RWPE2 (cell line): ENCODE measurements at regions not wholly inside any gene's neighbourhood (a gene's known extent, or its start where the extent isn't known, plus 50 kb on each side); places are given as distances from the start of the nearest gene placed in this dataset.

Source experiments
- ATAC-seq: fragments of 200-7000 bp; cut with Tn5 transposase; 3 replicates; pipeline ENCODE4 v1.9.1; 2021; ENCODE audit warnings: low read depth
- DNase-seq: peaks from one replicate; pipeline ENCODE4 v3.0.0-alpha.2; 2020; ENCODE audit warnings: low spot score
- H3K27ac ChIP-seq: fragments of 450-650 bp; 2 replicates; pipeline ENCODE4 v1.5.1; 2017; ENCODE audit warnings: mild to moderate bottlenecking; ENCODE audit not compliant: poor library complexity, severe bottlenecking
- H3K27me3 ChIP-seq: fragments of 250-450 bp; sonication (Bioruptor Pico); 2 replicates; pipeline ENCODE4 v1.5.1; 2021; ENCODE audit warnings: mild to moderate bottlenecking, moderate library complexity; ENCODE audit not compliant: insufficient read depth, poor library complexity, severe bottlenecking
- H3K36me3 ChIP-seq: fragments of 250-450 bp; sonication (Bioruptor Pico); 2 replicates; pipeline ENCODE4 v1.5.1; 2020; ENCODE audit warnings: low read depth, mild to moderate bottlenecking, moderate library complexity
- H3K4me1 ChIP-seq: fragments of 250-450 bp; sonication (Bioruptor Pico); 2 replicates; pipeline ENCODE4 v1.5.1; 2021; ENCODE audit warnings: mild to moderate bottlenecking, moderate library complexity; ENCODE audit not compliant: insufficient read depth, poor library complexity, severe bottlenecking
- H3K4me3 ChIP-seq: fragments of 250-450 bp; sonication (Bioruptor Pico); 2 replicates; pipeline ENCODE4 v1.5.1; 2021; ENCODE audit warnings: mild to moderate bottlenecking, moderate library complexity; ENCODE audit not compliant: severe bottlenecking
- H3K9me3 ChIP-seq: fragments of 250-450 bp; sonication (Bioruptor Pico); 2 replicates; pipeline ENCODE4 v1.5.1; 2021; ENCODE audit warnings: mild to moderate bottlenecking, moderate library complexity; ENCODE audit not compliant: severe bottlenecking
- CTCF ChIP-seq: fragments of 450-650 bp; IDR thresholded peaks from one replicate; pipeline ENCODE4 v1.5.1; 2017; ENCODE audit warnings: mild to moderate bottlenecking, moderate library complexity; ENCODE audit not compliant: poor library complexity, severe bottlenecking

- H3K4me3 ChIP-seq: no peak overlapping the region
- no peaks in the 10 kb centered on the region for H3K9me3 ChIP-seq
- H3K4me1 ChIP-seq: no peaks in the 10 kb centered on the region
- no peaks in the 10 kb centered on the region for H3K36me3 ChIP-seq
- DNase-seq (no peak), ATAC-seq (no peak)
- TF ChIP-seq CTCF: no peak
- no peak overlapping the region for H3K27ac ChIP-seq
- no peaks in the 10 kb centered on the region for H3K27me3 ChIP-seq
These were observed 224.8 kb upstream of the SEMA6A start for GRCh38 chr5:116799401-116799800.

- no peak for TF ChIP-seq CTCF
- H3K36me3 ChIP-seq: no peaks in the 10 kb centered on the region
- H3K9me3 ChIP-seq: no peaks in the 10 kb centered on the region
- H3K4me1 ChIP-seq: no peaks in the 10 kb centered on the region
- ATAC-seq: no peak
- H3K27ac ChIP-seq: no peak overlapping the region
- no peak overlapping the region for H3K4me3 ChIP-seq
- DNase-seq: no peak
- H3K27me3 ChIP-seq: peaks cover 7% of the 10 kb centered on the region
These were observed 220.6 kb upstream of the SEMA6A start for GRCh38 chr5:116795189-116795588.

DNA sequence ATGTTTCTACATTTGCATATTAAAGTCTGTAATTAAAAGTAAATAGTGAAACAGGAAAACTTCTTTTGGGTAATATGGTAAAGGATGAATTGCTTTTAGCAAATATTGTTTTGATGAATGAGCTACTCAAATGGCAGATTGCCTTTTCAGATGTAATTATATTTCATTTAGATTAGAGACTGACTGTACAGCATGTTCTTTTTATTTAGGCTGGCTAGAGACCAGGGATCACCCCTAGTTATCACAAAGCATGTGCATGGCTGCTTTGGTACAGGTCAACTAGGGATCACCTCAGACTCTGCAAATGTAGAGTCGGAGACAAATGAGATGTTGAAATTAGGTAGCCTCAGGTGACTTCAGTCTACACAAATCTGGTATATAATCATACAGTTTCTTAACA lies 214.9 kb upstream of the SEMA6A start:
- Histone ChIP-seq H3K4me3 (no peak overlapping the region), H3K27me3 (peaks cover 7% of the 10 kb centered on the region), H3K36me3 (no peaks in the 10 kb centered on the region), H3K27ac (no peak overlapping the region), H3K4me1 (no peaks in the 10 kb centered on the region), H3K9me3 (no peaks in the 10 kb centered on the region)
- TF ChIP-seq CTCF: no peak
- ATAC-seq: no peak
- DNase-seq: no peak

- H3K27ac ChIP-seq: no peak overlapping the region
- peaks cover 7% of the 10 kb centered on the region for H3K27me3 ChIP-seq
- no peak for TF ChIP-seq CTCF
- H3K9me3 ChIP-seq: no peaks in the 10 kb centered on the region
- no peak for DNase-seq
- no peaks in the 10 kb centered on the region for H3K36me3 ChIP-seq
- no peak for ATAC-seq
- no peaks in the 10 kb centered on the region for H3K4me1 ChIP-seq
- no peak overlapping the region for H3K4me3 ChIP-seq
These were observed 214.3 kb upstream of the SEMA6A start for GRCh38 chr5:116788851-116789403.

- ATAC-seq (no peak), DNase-seq (no peak)
- TF ChIP-seq CTCF: no peak
- Histone ChIP-seq H3K4me3 (no peak overlapping the region), H3K4me1 (no peaks in the 10 kb centered on the region), H3K36me3 (no peaks in the 10 kb centered on the region), H3K9me3 (no peaks in the 10 kb centered on the region), H3K27me3 (peaks cover 7% of the 10 kb centered on the region), H3K27ac (no peak overlapping the region)
These were observed 212.9 kb upstream of the SEMA6A start for GRCh38 chr5:116787570-116787969.
